ENCODE measurements at regions not wholly inside any gene's neighbourhood (a gene's known extent, or its start where the extent isn't known, plus 50 kb on each side); places are given as distances from the start of the nearest gene placed in this dataset.
"Not testable (repeated sequence)": the region's sequence is repeated elsewhere in the genome, so short reads cannot be mapped to it uniquely, and the experiment has no call there.

- DNase-seq (ENCODE audit: low spot score): not testable (repeated sequence)
Observed at GRCh38 chr4:9110700-9111099, 59.5 kb upstream of the FAM90A26 start.

GRCh38 chr4:9103148-9103524 is 67.1 kb upstream of the FAM90A26 start:
- not testable (repeated sequence) for DNase-seq (ENCODE audit: low spot score)

- not testable (repeated sequence) for DNase-seq (ENCODE audit: low spot score)
Observed at GRCh38 chr4:9102471-9103147, 67.6 kb upstream of the FAM90A26 start.

GRCh38 chr4:9096330-9096729 is 73.9 kb upstream of the FAM90A26 start:
- DNase-seq (ENCODE audit: low spot score): not testable (repeated sequence)

GRCh38 chr4:9078796-9079195 is 91.4 kb upstream of the FAM90A26 start:
- DNase-seq (ENCODE audit: low spot score): not testable (repeated sequence)

- not testable (repeated sequence) for DNase-seq (ENCODE audit: low spot score)
Observed at GRCh38 chr4:9076974-9077373, 93.2 kb upstream of the FAM90A26 start.

- DNase-seq (ENCODE audit: low spot score): not testable (repeated sequence)
Observed at GRCh38 chr4:9076486-9076885, 93.7 kb upstream of the FAM90A26 start.

GRCh38 chr4:9073371-9073770 is 96.8 kb upstream of the FAM90A26 start:
- not testable (repeated sequence) for DNase-seq (ENCODE audit: low spot score)

GRCh38 chr4:9072521-9073220 is 97.5 kb upstream of the FAM90A26 start:
- DNase-seq (ENCODE audit: low spot score): not testable (repeated sequence)

GRCh38 chr4:9067923-9068322 is 102.3 kb upstream of the FAM90A26 start:
- not testable (repeated sequence) for DNase-seq (ENCODE audit: low spot score)

- not testable (repeated sequence) for DNase-seq (ENCODE audit: low spot score)
Observed at GRCh38 chr4:9063612-9064011, 106.6 kb upstream of the FAM90A26 start.

GRCh38 chr4:9024866-9025265 is 145.3 kb upstream of the FAM90A26 start:
- not testable (repeated sequence) for DNase-seq (ENCODE audit: low spot score)

- not testable (repeated sequence) for DNase-seq (ENCODE audit: low spot score)
Observed at GRCh38 chr4:9009792-9010191, 138.2 kb upstream of the HMX1 start.

- not testable (repeated sequence) for DNase-seq (ENCODE audit: low spot score)
Observed at GRCh38 chr4:9008407-9008806, 136.8 kb upstream of the HMX1 start.

- not testable (repeated sequence) for DNase-seq (ENCODE audit: low spot score)
Observed at GRCh38 chr4:9001153-9001552, 129.5 kb upstream of the HMX1 start.

- DNase-seq (ENCODE audit: low spot score): peak; percentile 68
Observed at GRCh38 chr4:9000505-9001001, 128.9 kb upstream of the HMX1 start.

GRCh38 chr4:8992981-8993380 is 121.3 kb upstream of the HMX1 start:
- DNase-seq (ENCODE audit: low spot score): not testable (repeated sequence)

More at GRCh38 chr4:9000505-9001001, 128.9 kb upstream of the HMX1 start:
- TF ChIP-seq CTCF (IDR thresholded peaks at IDR 0.05; ENCODE audit: extremely low read depth, missing control alignments): peak; percentile 67

GRCh38 chr4:8991449-8991848 is 119.8 kb upstream of the HMX1 start:
- DNase-seq (ENCODE audit: low spot score): not testable (repeated sequence)

GRCh38 chr4:8990341-8990740 is 118.7 kb upstream of the HMX1 start:
- not testable (repeated sequence) for DNase-seq (ENCODE audit: low spot score)

- DNase-seq (ENCODE audit: low spot score): not testable (repeated sequence)
Observed at GRCh38 chr4:8985786-8986185, 114.1 kb upstream of the HMX1 start.

GRCh38 chr4:8984641-8985040 is 113.0 kb upstream of the HMX1 start:
- DNase-seq (ENCODE audit: low spot score): not testable (repeated sequence)
